Activated CD4-positive, CD25-positive, alpha-beta regulatory T cell treated with anti-CD3 and anti-CD28 coated beads, Interleukin-2, amount 50 U/mL, for 24 hours (primary cell): ENCODE measurements at regions not wholly inside any gene's neighbourhood (a gene's known extent, or its start where the extent isn't known, plus 50 kb on each side); places are given as distances from the start of the nearest gene placed in this dataset.

Experiments used
- ATAC-seq, 2 donors: fragments of 150-1000 bp; cut with Tn5 transposase; one replicate each; pipeline ENCODE4 v1.10.0; 2021; ENCODE audit warnings: mild to moderate bottlenecking in 1 of 2, moderate library complexity in 1 of 2

- ATAC-seq, result no peak
Observed at GRCh38 chr13:85068231-85068630, 731.0 kb downstream of the SLITRK6 start.

GRCh38 chr13:85040215-85040614 lies 759.0 kb downstream of the SLITRK6 start:
- no peak for ATAC-seq

GRCh38 chr13:85031771-85032170 lies 767.4 kb downstream of the SLITRK6 start:
- no peak for ATAC-seq

- ATAC-seq, result no peak
Observed at GRCh38 chr13:85028035-85028434, 771.2 kb downstream of the SLITRK6 start.

- no peak for ATAC-seq
Observed at GRCh38 chr13:85019121-85019520, 780.1 kb downstream of the SLITRK6 start.

DNA sequence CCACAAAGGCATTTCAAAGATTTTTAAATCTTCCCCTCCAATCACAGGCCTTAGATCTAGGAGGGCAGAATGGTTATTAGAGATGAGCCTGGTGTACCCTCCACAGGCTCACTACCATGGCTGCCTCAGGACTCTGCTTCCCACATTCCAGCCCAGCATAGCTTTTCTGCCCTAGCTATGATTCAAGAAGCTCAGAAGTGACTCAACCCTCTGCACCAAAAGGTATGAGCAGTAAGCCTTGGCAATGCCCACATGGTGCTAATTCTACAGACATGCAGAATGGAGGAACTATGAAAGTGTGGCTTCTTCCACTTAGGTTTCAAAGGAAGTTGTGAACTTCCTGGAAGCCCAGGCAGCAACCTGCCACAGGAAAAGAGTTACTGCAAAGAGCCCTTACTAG lies 786.2 kb downstream of the SLITRK6 start:
- no peak for ATAC-seq

DNA sequence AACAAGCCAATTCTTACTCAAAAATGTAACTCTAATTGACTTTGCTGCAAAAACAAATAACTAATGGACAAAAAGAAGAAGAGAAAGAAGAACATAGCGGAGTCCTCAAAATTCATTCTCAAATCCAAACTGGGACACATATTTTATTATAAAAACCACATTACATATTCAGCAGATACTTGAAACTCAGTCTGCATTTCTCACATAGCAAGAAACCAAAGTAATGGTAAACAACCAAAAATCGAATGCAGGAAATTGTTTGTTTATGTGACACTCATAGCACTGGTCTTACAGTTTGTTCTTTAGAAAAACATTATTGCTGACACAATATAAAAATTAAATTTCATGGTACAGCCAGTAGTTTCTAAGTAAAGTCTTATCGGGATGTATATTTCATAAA lies 789.8 kb downstream of the SLITRK6 start:
- ATAC-seq, result no peak

- no peak for ATAC-seq
Observed at GRCh38 chr13:84999252-84999651, 800.0 kb downstream of the SLITRK6 start.

GRCh38 chr13:84998681-84999080 lies 800.5 kb downstream of the SLITRK6 start:
- no peak for ATAC-seq

GRCh38 chr13:84997858-84998257 lies 801.4 kb downstream of the SLITRK6 start:
- ATAC-seq, result no peak

GRCh38 chr13:84994582-84994981 lies 804.6 kb downstream of the SLITRK6 start:
- ATAC-seq, result no peak

DNA sequence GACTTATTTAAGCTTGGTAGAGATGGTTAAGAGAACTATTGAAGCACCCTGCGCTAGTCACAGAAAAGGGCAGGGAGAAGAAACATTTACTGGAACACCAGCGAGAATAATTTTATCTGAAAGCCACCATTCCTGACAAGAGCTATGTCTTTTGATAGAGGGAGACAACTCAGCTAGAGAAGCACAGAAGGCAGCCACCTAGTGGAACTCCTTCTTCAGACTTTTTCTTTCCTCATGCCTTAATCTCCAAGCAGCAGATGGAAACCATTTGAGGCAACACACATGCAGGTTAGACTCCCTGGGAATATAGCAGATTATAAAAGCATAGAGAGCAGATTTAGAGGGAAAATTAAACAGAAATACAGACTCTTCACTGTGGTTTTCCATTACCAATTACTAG lies 813.4 kb downstream of the SLITRK6 start:
- ATAC-seq, result no peak

GRCh38 chr13:84983321-84983720 lies 815.9 kb downstream of the SLITRK6 start:
- no peak for ATAC-seq

- no peak for ATAC-seq
Observed at GRCh38 chr13:84980571-84980970, 818.6 kb downstream of the SLITRK6 start.

GRCh38 chr13:84978851-84979250 lies 820.4 kb downstream of the SLITRK6 start:
- ATAC-seq, result no peak

DNA sequence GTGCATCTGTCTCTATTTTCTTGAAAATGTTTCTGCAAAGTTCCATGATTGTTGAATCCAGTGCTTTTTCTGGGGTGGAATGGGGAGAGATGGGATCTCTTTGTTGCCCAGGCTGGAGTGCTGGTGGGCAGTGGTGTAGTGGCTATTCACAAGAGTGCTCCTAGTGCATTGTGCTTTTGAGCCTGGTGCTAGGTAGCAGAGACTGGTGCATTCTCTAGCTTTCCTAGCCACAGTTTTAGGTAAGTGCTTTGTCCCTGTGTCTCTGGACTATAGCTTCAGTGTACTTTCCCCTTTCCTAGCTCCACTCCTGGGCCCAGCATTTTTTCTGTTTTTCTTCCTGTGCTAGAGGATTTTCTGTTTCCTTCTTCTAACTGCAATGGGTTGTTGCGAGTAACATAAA lies 825.6 kb downstream of the SLITRK6 start:
- ATAC-seq, result no peak

DNA sequence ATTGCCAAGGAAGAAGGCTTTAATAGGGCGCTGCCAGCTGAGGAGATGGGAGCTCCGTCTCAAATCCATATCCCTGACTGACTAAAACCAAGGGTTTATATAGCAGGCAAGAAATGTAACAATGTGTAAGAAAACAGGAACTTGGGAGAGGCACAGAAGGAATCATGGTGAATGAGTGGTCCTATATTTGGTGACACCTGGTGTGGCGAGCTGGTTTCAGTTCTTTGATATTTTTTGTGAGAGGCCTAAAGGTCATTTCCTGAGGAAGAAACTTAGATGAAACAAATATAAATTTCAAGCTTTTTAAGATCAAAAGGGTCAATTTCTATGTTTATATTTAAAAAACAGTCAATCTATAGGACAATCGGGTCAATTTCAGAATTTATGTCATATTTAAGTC lies 826.3 kb downstream of the SLITRK6 start:
- no peak for ATAC-seq

DNA sequence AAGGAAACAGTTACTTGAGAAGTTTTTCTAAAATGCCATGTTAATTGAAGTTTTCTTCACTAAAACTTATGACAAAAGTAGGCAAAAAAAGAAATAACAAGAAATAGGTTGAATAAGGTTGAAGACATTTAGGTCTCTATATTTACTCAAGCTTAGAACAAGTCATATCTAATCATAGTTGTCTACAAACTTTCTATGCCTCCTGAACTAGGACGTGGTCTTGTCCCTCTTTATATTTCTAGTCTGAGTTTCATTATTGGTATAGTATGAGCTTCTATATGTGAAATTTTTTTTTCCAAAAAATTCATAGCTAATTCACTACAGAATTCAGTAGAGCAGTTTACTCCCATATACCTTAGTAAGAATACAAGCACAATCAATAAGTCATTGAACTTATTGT lies 836.4 kb downstream of the SLITRK6 start:
- no peak for ATAC-seq

DNA sequence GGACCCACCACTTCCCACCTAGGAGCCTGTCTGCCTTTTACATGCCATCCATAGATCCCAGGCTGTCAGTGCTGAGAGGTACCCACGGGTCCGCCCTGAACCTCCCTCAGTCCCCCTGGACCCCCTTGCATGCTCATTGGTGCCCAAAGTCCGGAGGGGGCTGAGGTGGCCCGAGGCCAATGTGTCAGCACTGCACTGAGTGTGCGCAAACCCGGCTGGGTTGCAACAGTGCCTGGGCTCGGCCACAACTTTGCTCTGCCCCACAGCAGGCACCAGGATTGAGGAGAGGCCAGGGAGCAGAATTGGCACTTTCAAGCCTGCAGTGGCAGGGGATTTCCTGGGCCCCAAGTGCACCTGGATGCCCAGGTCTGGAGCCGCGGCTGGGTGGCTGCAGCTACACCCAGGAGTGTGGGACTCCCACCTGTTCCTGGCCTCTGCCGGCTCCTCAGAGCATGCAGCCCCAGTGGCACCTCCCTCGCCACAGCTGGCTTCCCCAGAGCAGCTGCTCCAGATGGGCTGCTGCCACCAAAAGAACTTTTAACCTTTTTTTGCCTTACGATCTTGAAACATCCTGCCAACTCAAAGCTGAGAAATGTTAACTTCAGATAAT lies 837.0 kb downstream of the SLITRK6 start:
- ATAC-seq, result no peak

DNA sequence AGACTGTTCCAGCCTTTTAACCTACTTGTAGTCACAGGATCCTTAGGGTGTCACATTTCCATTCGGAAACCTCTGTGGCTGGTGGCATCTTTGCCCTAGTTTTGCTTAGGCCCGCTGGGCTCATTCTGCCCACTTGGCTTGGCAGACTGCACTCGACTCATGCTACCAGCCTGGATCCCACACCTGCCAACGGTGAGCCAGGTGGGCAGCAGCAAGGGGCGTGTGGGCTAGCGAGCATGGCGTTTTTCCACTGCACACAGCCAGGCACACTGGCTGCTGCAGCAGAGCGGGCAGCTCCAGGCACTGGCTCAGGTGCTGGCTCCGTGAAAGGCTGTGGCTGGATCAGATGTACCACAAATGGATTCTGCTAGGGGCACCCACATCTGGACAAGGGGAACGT lies 838.2 kb downstream of the SLITRK6 start:
- ATAC-seq, result no peak

- no peak for ATAC-seq
Observed at GRCh38 chr13:84959818-84960217, 839.4 kb downstream of the SLITRK6 start.

GRCh38 chr13:84954636-84955035 lies 844.6 kb downstream of the SLITRK6 start:
- ATAC-seq, result no peak

DNA sequence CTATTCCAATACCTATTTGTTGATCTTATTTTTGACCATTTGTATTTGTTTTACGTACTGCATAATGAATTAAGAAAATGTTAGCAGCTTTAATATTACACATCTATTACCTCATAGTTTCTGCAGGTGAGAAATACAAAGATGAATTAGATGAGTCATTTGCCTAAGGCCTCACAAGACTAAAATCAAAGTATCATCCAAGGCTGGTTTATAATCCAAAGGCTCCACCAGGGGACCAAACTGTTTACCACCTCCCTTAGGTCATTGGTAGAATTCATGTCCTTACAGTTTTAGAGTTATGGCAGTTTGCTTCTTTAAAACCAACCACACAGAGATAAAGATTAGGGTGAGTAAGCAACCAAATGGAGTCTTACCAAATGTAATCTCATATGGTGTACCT lies 848.1 kb downstream of the SLITRK6 start:
- no peak for ATAC-seq

DNA sequence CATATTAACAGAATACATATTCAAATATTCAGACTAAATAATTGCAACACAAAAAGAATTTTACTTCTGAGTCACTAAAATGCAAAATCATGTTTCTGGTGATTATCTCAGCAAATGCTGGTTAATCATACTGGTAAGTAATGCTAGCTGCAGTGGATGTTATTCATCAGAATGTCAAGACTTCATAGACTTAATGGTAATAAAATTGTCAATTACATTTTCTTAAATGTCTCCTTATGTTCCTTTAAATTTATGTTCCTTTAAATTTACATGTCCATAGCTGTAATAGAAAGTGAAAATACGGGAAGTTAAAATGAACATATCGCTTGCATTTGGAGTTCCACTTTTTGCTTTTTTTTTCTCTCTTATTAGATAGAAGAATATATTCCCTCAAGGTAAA lies 853.0 kb downstream of the SLITRK6 start:
- no peak for ATAC-seq

- no peak for ATAC-seq
Observed at GRCh38 chr13:84940798-84941197, 858.4 kb downstream of the SLITRK6 start.

- ATAC-seq, result no peak
Observed at GRCh38 chr13:84940167-84940566, 859.1 kb downstream of the SLITRK6 start.
